CD4-positive, CD25-positive, alpha-beta regulatory T cell (primary cell): ENCODE measurements at regions not wholly inside any gene's neighbourhood (a gene's known extent, or its start where the extent isn't known, plus 50 kb on each side); places are given as distances from the start of the nearest gene placed in this dataset.

Experiments used
- ATAC-seq, 2 donors: fragments of 150-1000 bp; cut with Tn5 transposase; one replicate each; pipeline ENCODE4 v1.10.0; 2021; ENCODE audit warnings: low read depth in 2 of 2, moderate number of reproducible peaks in 2 of 2, moderate library complexity in 1 of 2
- DNase-seq, 3 donors: peaks; one replicate each; pipeline versions ENCODE4 v3.0.0 to v3.0.0-alpha.2; 2012 to 2022; ENCODE audit warnings: mixed read lengths in 1 of 3
- H3K27ac ChIP-seq: one replicate; pipeline ENCODE4 v1.7.0; 2013; ENCODE audit warnings: mild to moderate bottlenecking, low read length; ENCODE audit not compliant: insufficient read depth, poor library complexity, severe bottlenecking
- H3K27me3 ChIP-seq: one replicate; pipeline ENCODE4 v1.7.0; 2013; ENCODE audit warnings: low read length; ENCODE audit not compliant: control insufficient read depth, insufficient read depth
- H3K36me3 ChIP-seq: one replicate; pipeline ENCODE4 v1.7.0; 2013; ENCODE audit warnings: mild to moderate bottlenecking, low read length, moderate library complexity; ENCODE audit not compliant: control insufficient read depth, insufficient read depth
- H3K4me1 ChIP-seq: 2 replicates; pipeline ENCODE4 v1.7.0; 2013; ENCODE audit warnings: mild to moderate bottlenecking, low read length; ENCODE audit not compliant: insufficient read depth, control insufficient read depth, poor library complexity, severe bottlenecking
- H3K4me3 ChIP-seq: one replicate; pipeline ENCODE4 v1.7.0; 2013; ENCODE audit warnings: low read depth, mild to moderate bottlenecking, low read length, moderate library complexity
- H3K9me3 ChIP-seq, 2 experiments: 1 replicate in 1 of 2; 2 replicates in 1 of 2; pipeline ENCODE4 v1.7.0; 2013; ENCODE audit warnings: low read length in 2 of 2, mild to moderate bottlenecking in 1 of 2, moderate library complexity in 1 of 2; ENCODE audit not compliant: control insufficient read depth in 2 of 2
- H3K27ac Mint-ChIP-seq, 3 donors: one replicate each; pipeline ENCODE4 v1.8.0; 2020 to 2022; ENCODE audit warnings: mild to moderate bottlenecking in 3 of 3, mixed read lengths in 3 of 3, moderate library complexity in 2 of 3
- H3K27me3 Mint-ChIP-seq: one replicate; pipeline ENCODE4 v1.8.0; 2022; ENCODE audit warnings: mild to moderate bottlenecking, mixed read lengths
- H3K36me3 Mint-ChIP-seq: one replicate; pipeline ENCODE4 v1.8.0; 2020; ENCODE audit warnings: mixed read lengths
- H3K4me1 Mint-ChIP-seq, 4 donors: one replicate each; pipeline ENCODE4 v1.8.0; 2020 to 2022; ENCODE audit warnings: mixed read lengths in 4 of 4, mild to moderate bottlenecking in 1 of 4
- H3K4me3 Mint-ChIP-seq, 4 donors: one replicate each; pipeline ENCODE4 v1.8.0; 2020 to 2022; ENCODE audit warnings: mild to moderate bottlenecking in 4 of 4, mixed read lengths in 4 of 4, moderate library complexity in 3 of 4
- H3K9me3 Mint-ChIP-seq, 7 donors: one replicate each; pipeline ENCODE4 v1.8.0; 2020 to 2022; ENCODE audit warnings: mixed read lengths in 7 of 7, mild to moderate bottlenecking in 3 of 7, moderate library complexity in 2 of 7

GRCh38 chr5:66540078-66540477 is 56.1 kb upstream of the MAST4 start:
- Histone ChIP-seq H3K4me3 (no peak overlapping the region), H3K9me3 (no peaks in the 10 kb centered on the region), H3K36me3 (no peaks in the 10 kb centered on the region), H3K27me3 (no peaks in the 10 kb centered on the region), H3K4me1 (no peaks in the 10 kb centered on the region), H3K27ac (no peak overlapping the region)
- Mint-ChIP-seq H3K4me3 (no peak overlapping the region), H3K9me3 (peaks cover 0 to 5% (median 0%) of the 10 kb centered on the region in 7 donors), H3K27me3 (peaks cover 6% of the 10 kb centered on the region), H3K4me1 (no peaks in the 10 kb centered on the region), H3K36me3 (no peaks in the 10 kb centered on the region), H3K27ac (no peak overlapping the region)
- no peak for ATAC-seq
- no peak for DNase-seq

GRCh38 chr5:66542711-66543110 is 53.5 kb upstream of the MAST4 start:
- H3K27ac Mint-ChIP-seq = no peak overlapping the region
- no peak overlapping the region for H3K4me3 Mint-ChIP-seq
- no peaks in the 10 kb centered on the region for H3K36me3 ChIP-seq
- DNase-seq = no peak
- no peak overlapping the region for H3K4me3 ChIP-seq
- no peaks in the 10 kb centered on the region for H3K4me1 ChIP-seq
- no peak for ATAC-seq
- no peaks in the 10 kb centered on the region for H3K36me3 Mint-ChIP-seq
- H3K27ac ChIP-seq = no peak overlapping the region
- H3K27me3 ChIP-seq = no peaks in the 10 kb centered on the region
- no peaks in the 10 kb centered on the region for H3K27me3 Mint-ChIP-seq
- H3K9me3 ChIP-seq = no peaks in the 10 kb centered on the region
- no peaks in the 10 kb centered on the region for H3K4me1 Mint-ChIP-seq
- H3K9me3 Mint-ChIP-seq = peaks cover 0 to 2% (median 0%) of the 10 kb centered on the region in 7 donors
